OCI-LY1 (cell line): ENCODE measurements at regions not wholly inside any gene's neighbourhood (a gene's known extent, or its start where the extent isn't known, plus 50 kb on each side); places are given as distances from the start of the nearest gene placed in this dataset.
"Not testable (repeated sequence)": the region's sequence is repeated elsewhere in the genome, so short reads cannot be mapped to it uniquely, and the experiment has no call there.

Experiments
- H2AFZ ChIP-seq: fragments of 200-600 bp; sonication (generic), shearing (Covaris generic); 2 replicates; pipeline ENCODE4 v1.6.0; 2014; ENCODE audit warnings: antibody characterized with exemption, mild to moderate bottlenecking, low read length
- H3F3A ChIP-seq: fragments of 200-600 bp; sonication (generic), shearing (Covaris generic); 2 replicates; pipeline ENCODE4 v1.6.0; 2014; ENCODE audit warnings: mild to moderate bottlenecking, antibody characterized with exemption, low read length, moderate library complexity; ENCODE audit not compliant: insufficient read depth
- H3K27ac ChIP-seq: fragments of 200-600 bp; sonication (generic); 2 replicates; pipeline ENCODE4 v1.5.1; 2014; ENCODE audit warnings: low read length, mixed run types, mild to moderate bottlenecking, low read depth; ENCODE audit not compliant: poor library complexity, severe bottlenecking
- H3K27me3 ChIP-seq: fragments of 200-600 bp; sonication (generic); 2 replicates; pipeline ENCODE4 v1.6.0; 2014; ENCODE audit warnings: antibody characterized with exemption, mild to moderate bottlenecking, low read length, moderate library complexity; ENCODE audit not compliant: insufficient read depth
- H3K36me3 ChIP-seq: fragments of 200-600 bp; sonication (generic); 2 replicates; pipeline ENCODE4 v1.6.1; 2014; ENCODE audit warnings: mild to moderate bottlenecking, antibody characterized with exemption, low read length, moderate library complexity, mixed read lengths; ENCODE audit not compliant: insufficient read depth
- H3K4me1 ChIP-seq: fragments of 200-600 bp; sonication (generic); 2 replicates; pipeline ENCODE4 v1.5.1; 2014; ENCODE audit warnings: mild to moderate bottlenecking, low read length, moderate library complexity; ENCODE audit not compliant: insufficient read depth, severe bottlenecking
- H3K4me2 ChIP-seq: fragments of 200-600 bp; sonication (generic), shearing (Covaris generic); 2 replicates; pipeline ENCODE4 v1.6.1; 2014; ENCODE audit warnings: low read length
- H3K4me3 ChIP-seq: fragments of 200-600 bp; sonication (generic); 2 replicates; pipeline ENCODE4 v1.5.1; 2014; ENCODE audit warnings: low read length, low read depth, mild to moderate bottlenecking, mixed read lengths; ENCODE audit not compliant: poor library complexity, severe bottlenecking
- H3K79me2 ChIP-seq: fragments of 200-600 bp; shearing (Covaris generic); 2 replicates; pipeline ENCODE4 v1.6.1; 2016; ENCODE audit warnings: mixed run types, low read length, mixed read lengths; ENCODE audit not compliant: insufficient read depth
- H3K9ac ChIP-seq: fragments of 200-600 bp; sonication (generic), shearing (Covaris generic); 2 replicates; pipeline ENCODE4 v1.6.1; 2014; ENCODE audit warnings: mild to moderate bottlenecking, low read length, mixed read lengths
- H3K9me2 ChIP-seq: fragments of 200-600 bp; sonication (generic), shearing (Covaris generic); 2 replicates; pipeline ENCODE4 v1.6.1; 2014; ENCODE audit warnings: low read depth, mild to moderate bottlenecking, low read length, mixed read lengths
- H3K9me3 ChIP-seq: fragments of 200-600 bp; shearing (Covaris generic); 2 replicates; pipeline ENCODE4 v1.6.1; 2014; ENCODE audit warnings: low read length, mixed read lengths
- H4K20me1 ChIP-seq: fragments of 200-600 bp; sonication (generic), shearing (Covaris generic); 2 replicates; pipeline ENCODE4 v1.6.0; 2016; ENCODE audit warnings: mild to moderate bottlenecking, low read length; ENCODE audit not compliant: insufficient read depth
- EZH2 ChIP-seq: fragments of 200-600 bp; sonication (generic), shearing (Covaris generic); IDR thresholded peaks from 2 replicates; pipeline ENCODE4 v1.8.0; 2017; ENCODE audit warnings: borderline replicate concordance, mixed run types, mild to moderate bottlenecking, antibody characterized with exemption, low read length, moderate library complexity, mixed read lengths
- TF ChIP-seq, protein P1 (sequence below): fragments of 200-600 bp; sonication (generic), shearing (Covaris generic); IDR thresholded peaks from 2 replicates; pipeline ENCODE4 v1.5.1; 2017; ENCODE audit warnings: mild to moderate bottlenecking, antibody characterized with exemption, low read length, moderate library complexity, mixed read lengths

GRCh38 chr5:52632281-52632680 is 155.4 kb upstream of the ITGA1 start:
- Histone ChIP-seq H3K79me2 (no peaks in the 10 kb centered on the region), H2AFZ (no peak overlapping the region), H3K9me2 (no peaks in the 10 kb centered on the region), H3K9me3 (no peaks in the 10 kb centered on the region), H3K27me3 (no peaks in the 10 kb centered on the region), H3K4me2 (no peak overlapping the region), H4K20me1 (no peaks in the 10 kb centered on the region), H3K4me1 (no peaks in the 10 kb centered on the region), H3K9ac (no peak overlapping the region), H3K36me3 (no peaks in the 10 kb centered on the region), H3F3A (no peaks in the 10 kb centered on the region), H3K27ac (no peak overlapping the region), H3K4me3 (no peak overlapping the region)
- TF ChIP-seq EZH2: no peak
- TF ChIP-seq, protein P1, sequence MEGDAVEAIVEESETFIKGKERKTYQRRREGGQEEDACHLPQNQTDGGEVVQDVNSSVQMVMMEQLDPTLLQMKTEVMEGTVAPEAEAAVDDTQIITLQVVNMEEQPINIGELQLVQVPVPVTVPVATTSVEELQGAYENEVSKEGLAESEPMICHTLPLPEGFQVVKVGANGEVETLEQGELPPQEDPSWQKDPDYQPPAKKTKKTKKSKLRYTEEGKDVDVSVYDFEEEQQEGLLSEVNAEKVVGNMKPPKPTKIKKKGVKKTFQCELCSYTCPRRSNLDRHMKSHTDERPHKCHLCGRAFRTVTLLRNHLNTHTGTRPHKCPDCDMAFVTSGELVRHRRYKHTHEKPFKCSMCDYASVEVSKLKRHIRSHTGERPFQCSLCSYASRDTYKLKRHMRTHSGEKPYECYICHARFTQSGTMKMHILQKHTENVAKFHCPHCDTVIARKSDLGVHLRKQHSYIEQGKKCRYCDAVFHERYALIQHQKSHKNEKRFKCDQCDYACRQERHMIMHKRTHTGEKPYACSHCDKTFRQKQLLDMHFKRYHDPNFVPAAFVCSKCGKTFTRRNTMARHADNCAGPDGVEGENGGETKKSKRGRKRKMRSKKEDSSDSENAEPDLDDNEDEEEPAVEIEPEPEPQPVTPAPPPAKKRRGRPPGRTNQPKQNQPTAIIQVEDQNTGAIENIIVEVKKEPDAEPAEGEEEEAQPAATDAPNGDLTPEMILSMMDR: no peak

DNA sequence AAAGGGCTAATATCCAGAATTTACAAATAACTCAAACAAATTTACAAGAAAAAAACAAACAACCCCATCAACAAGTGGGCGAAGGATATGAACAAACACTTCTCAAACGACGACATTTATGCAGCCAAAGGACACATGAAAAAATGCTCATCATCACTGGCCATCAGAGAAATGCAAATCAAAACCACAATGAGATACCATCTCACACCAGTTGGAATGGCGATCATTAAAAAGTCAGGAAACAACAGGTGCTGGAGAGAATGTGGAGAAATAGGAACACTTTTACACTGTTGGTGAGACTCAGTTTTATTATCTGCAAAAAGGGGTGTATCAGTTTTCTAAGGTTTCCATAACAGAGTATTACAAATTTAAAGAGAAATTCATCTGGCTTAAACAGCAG is 153.5 kb upstream of the ITGA1 start:
- not testable (repeated sequence) for H3K4me3 ChIP-seq, H3K27me3 ChIP-seq, H3K36me3 ChIP-seq, H3K9ac ChIP-seq, H4K20me1 ChIP-seq, H3K79me2 ChIP-seq, H2AFZ ChIP-seq, H3K27ac ChIP-seq, H3F3A ChIP-seq, H3K9me2 ChIP-seq, H3K9me3 ChIP-seq, H3K4me2 ChIP-seq, H3K4me1 ChIP-seq

DNA sequence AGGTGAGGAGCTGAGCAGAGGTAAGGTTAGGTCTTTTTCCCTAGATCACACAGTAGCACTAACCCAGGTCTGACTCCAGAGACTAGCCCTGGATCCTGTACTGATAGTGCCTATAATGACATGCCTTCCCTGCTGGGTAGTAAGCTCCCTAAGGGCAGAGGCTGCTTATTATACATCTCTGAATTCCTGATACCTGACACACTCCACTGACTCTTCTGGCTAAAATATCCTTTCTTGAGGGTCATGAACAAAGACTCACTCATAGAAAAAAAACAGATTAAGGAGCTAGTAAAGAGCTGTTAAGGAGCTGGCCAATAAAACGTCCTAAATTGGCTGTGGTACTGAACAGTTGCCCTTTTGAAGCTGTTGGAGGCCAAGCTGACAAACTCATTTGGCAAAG is 149.0 kb upstream of the ITGA1 start:
- Histone ChIP-seq H3K9ac (no peak overlapping the region), H3K9me3 (no peaks in the 10 kb centered on the region), H3K27ac (no peak overlapping the region), H2AFZ (no peak overlapping the region), H3K9me2 (no peaks in the 10 kb centered on the region), H3F3A (no peaks in the 10 kb centered on the region), H3K79me2 (no peaks in the 10 kb centered on the region), H3K27me3 (no peaks in the 10 kb centered on the region), H4K20me1 (no peaks in the 10 kb centered on the region), H3K4me1 (no peaks in the 10 kb centered on the region), H3K4me3 (no peak overlapping the region), H3K4me2 (no peak overlapping the region), H3K36me3 (no peaks in the 10 kb centered on the region)
- TF ChIP-seq, protein P1: no peak
- TF ChIP-seq EZH2: no peak

- H3K4me3 ChIP-seq: no peak overlapping the region
- no peak overlapping the region for H3K4me2 ChIP-seq
- no peaks in the 10 kb centered on the region for H3K9me3 ChIP-seq
- no peaks in the 10 kb centered on the region for H3K27me3 ChIP-seq
- H4K20me1 ChIP-seq: no peaks in the 10 kb centered on the region
- no peak overlapping the region for H3K27ac ChIP-seq
- no peak overlapping the region for H3K9ac ChIP-seq
- H3K36me3 ChIP-seq: no peaks in the 10 kb centered on the region
- no peaks in the 10 kb centered on the region for H3K9me2 ChIP-seq
- H2AFZ ChIP-seq: no peak overlapping the region
- no peak for TF ChIP-seq EZH2
- TF ChIP-seq, protein P1: no peak
- no peaks in the 10 kb centered on the region for H3F3A ChIP-seq
- H3K4me1 ChIP-seq: no peaks in the 10 kb centered on the region
- H3K79me2 ChIP-seq: no peaks in the 10 kb centered on the region
These were observed 139.0 kb upstream of the ITGA1 start for GRCh38 chr5:52648726-52649125.
